ENCODE measurements at regions not wholly inside any gene's neighbourhood (a gene's known extent, or its start where the extent isn't known, plus 50 kb on each side); places are given as distances from the start of the nearest gene placed in this dataset.

GRCh38 chr14:37816743-37817295 is 221.4 kb downstream of the TTC6 start (continued):
- TF ChIP-seq HNF4G (IDR thresholded peaks at IDR 0.05; ENCODE audit: borderline replicate concordance, low read depth, low read length) (peak; percentile 51; the same call in 1 of the 2 replicates), HNF4G (CRISPR knock-in tag; IDR thresholded peaks at IDR 0.05; ENCODE audit: borderline replicate concordance, low read depth) (no peak), LRRFIP1 (CRISPR knock-in tag; conservative IDR thresholded peaks at IDR 0.05) (no peak), AFF4 (CRISPR knock-in tag; IDR thresholded peaks at IDR 0.05) (no peak), SNAI1 (CRISPR knock-in tag; IDR thresholded peaks at IDR 0.05; ENCODE audit: borderline replicate concordance) (no peak), ATAD3A (CRISPR knock-in tag; IDR thresholded peaks at IDR 0.05) (no peak), TSC22D2 (CRISPR knock-in tag; IDR thresholded peaks at IDR 0.05; ENCODE audit: borderline replicate concordance) (no peak), ZBTB3 (CRISPR knock-in tag; IDR thresholded peaks at IDR 0.05; ENCODE audit: borderline replicate concordance, low read depth) (no peak), STAG1 (CRISPR knock-in tag; IDR thresholded peaks at IDR 0.05) (no peak), TAF15 (IDR thresholded peaks at IDR 0.05; ENCODE audit: low read depth, low read length, poor library complexity, severe bottlenecking) (no peak), ELF3 (CRISPR knock-in tag; IDR thresholded peaks at IDR 0.05) (0 out of 2 replicates have a peak, but pooled peaks have one; percentile 13), ZNF230 (CRISPR knock-in tag; IDR thresholded peaks at IDR 0.05) (no peak), HIVEP1 (CRISPR knock-in tag; IDR thresholded peaks at IDR 0.05) (no peak), NCOA5 (CRISPR knock-in tag; IDR thresholded peaks at IDR 0.05) (no peak), ELF4 (CRISPR knock-in tag; IDR thresholded peaks at IDR 0.05; ENCODE audit: borderline replicate concordance) (no peak), ARHGAP35 (CRISPR knock-in tag; IDR thresholded peaks at IDR 0.05; ENCODE audit: borderline replicate concordance) (no peak), ZBTB2 (CRISPR knock-in tag; IDR thresholded peaks at IDR 0.05; ENCODE audit: low read depth) (no peak)
- TF ChIP-seq, protein P1, sequence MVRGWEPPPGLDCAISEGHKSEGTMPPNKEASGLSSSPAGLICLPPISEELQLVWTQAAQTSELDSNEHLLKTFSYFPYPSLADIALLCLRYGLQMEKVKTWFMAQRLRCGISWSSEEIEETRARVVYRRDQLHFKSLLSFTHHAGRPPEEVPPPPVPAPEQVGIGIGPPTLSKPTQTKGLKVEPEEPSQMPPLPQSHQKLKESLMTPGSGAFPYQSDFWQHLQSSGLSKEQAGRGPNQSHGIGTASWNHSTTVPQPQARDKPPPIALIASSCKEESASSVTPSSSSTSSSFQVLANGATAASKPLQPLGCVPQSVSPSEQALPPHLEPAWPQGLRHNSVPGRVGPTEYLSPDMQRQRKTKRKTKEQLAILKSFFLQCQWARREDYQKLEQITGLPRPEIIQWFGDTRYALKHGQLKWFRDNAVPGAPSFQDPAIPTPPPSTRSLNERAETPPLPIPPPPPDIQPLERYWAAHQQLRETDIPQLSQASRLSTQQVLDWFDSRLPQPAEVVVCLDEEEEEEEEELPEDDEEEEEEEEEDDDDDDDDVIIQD (CRISPR knock-in tag; IDR thresholded peaks at IDR 0.05; ENCODE audit: low read depth) = peak; percentile 91; the same call in 1 of the 2 replicates
- TF ChIP-seq, protein P2, sequence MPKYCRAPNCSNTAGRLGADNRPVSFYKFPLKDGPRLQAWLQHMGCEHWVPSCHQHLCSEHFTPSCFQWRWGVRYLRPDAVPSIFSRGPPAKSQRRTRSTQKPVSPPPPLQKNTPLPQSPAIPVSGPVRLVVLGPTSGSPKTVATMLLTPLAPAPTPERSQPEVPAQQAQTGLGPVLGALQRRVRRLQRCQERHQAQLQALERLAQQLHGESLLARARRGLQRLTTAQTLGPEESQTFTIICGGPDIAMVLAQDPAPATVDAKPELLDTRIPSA (CRISPR knock-in tag; IDR thresholded peaks at IDR 0.05; ENCODE audit: borderline replicate concordance) = no peak
